Stomach (tissue), 8 donors: ENCODE measurements at regions not wholly inside any gene's neighbourhood (a gene's known extent, or its start where the extent isn't known, plus 50 kb on each side); places are given as distances from the start of the nearest gene placed in this dataset.

Experiments used
- DNase-seq, 2 donors: peaks; one replicate each; pipeline versions ENCODE4 v3.0.0 to v3.0.0-alpha.2; 2013 to 2019
- H3K27ac ChIP-seq, 5 donors: fragments of 200-600 bp in 4 of 5; sonication (generic) in 4 of 5; one replicate each; pipeline ENCODE4 v1.5.1; 2013 to 2019; ENCODE audit warnings: mild to moderate bottlenecking in 1 of 5, moderate library complexity in 1 of 5
- H3K27me3 ChIP-seq, 3 donors: fragments of 200-600 bp; sonication (generic); one replicate each; pipeline ENCODE4 v1.5.1; 2017 to 2019; ENCODE audit warnings: mixed run types in 1 of 3
- H3K36me3 ChIP-seq, 4 donors: fragments of 200-600 bp; sonication (generic); 1 replicate in 3 of 4; 2 replicates in 1 of 4; pipeline ENCODE4 v1.5.1; 2016 to 2019
- H3K4me1 ChIP-seq, 4 donors: fragments of 200-600 bp; sonication (generic); one replicate each; pipeline ENCODE4 v1.5.1; 2016 to 2019
- H3K4me3 ChIP-seq, 4 donors: fragments of 200-600 bp; sonication (generic) in 3 of 4; one replicate each; pipeline ENCODE4 v1.5.1; 2016 to 2019; ENCODE audit warnings: mild to moderate bottlenecking in 1 of 4
- H3K9me3 ChIP-seq, 4 donors: fragments of 200-600 bp; sonication (generic); one replicate each; pipeline ENCODE4 v1.5.1; 2016 to 2019
- EP300 ChIP-seq: sonication (generic); formaldehyde crosslinking; IDR thresholded peaks from one replicate; pipeline ENCODE4 v1.6.1; 2017; ENCODE audit warnings: antibody characterized with exemption
- POLR2A ChIP-seq, 4 donors: fragments of 450-650 bp; IDR thresholded peaks; one replicate each; pipeline ENCODE4 v1.6.1; 2016; ENCODE audit warnings: antibody characterized with exemption in 4 of 4, control low read depth in 2 of 4, mild to moderate bottlenecking in 1 of 4, moderate library complexity in 1 of 4
- POLR2AphosphoS5 ChIP-seq, 3 donors: sonication (generic); formaldehyde crosslinking; IDR thresholded peaks; one replicate each; pipeline ENCODE4 v1.6.1; 2016; ENCODE audit warnings: antibody characterized with exemption in 3 of 3
- WGBS, 5 donors: extraction: QIAGEN DNeasy Blood & Tissue Kit in 3 of 5; methylation state at CpG; one replicate each; pipeline versions ENCODE4 v1.1.5 to v1.1.7; 2013 to 2018; 5-methylcytosine and 5-hydroxymethylcytosine counted together
- intact Hi-C: fragments of 100-400 bp; cut with DNase I; formaldehyde crosslinking; loops from one replicate; pipeline ENCODE4 v1.15.1; 2023; ENCODE audit warnings: low total_unique reads
- TF ChIP-seq, protein P1 (sequence below), 7 experiments: fragments of 450-650 bp in 4 of 7; fragments of 200-600 bp in 3 of 7; sonication (generic) in 3 of 7; IDR thresholded peaks; one replicate each; pipeline ENCODE4 v1.5.1; 2016 to 2019; ENCODE audit warnings: antibody characterized with exemption in 7 of 7, control low read depth in 2 of 7, mild to moderate bottlenecking in 1 of 7
- donor health status: healthy with polysubstance abuse.
- donor health status: Bipolar disorder and iron deficiency.
- donor health status: healthy.

DNA sequence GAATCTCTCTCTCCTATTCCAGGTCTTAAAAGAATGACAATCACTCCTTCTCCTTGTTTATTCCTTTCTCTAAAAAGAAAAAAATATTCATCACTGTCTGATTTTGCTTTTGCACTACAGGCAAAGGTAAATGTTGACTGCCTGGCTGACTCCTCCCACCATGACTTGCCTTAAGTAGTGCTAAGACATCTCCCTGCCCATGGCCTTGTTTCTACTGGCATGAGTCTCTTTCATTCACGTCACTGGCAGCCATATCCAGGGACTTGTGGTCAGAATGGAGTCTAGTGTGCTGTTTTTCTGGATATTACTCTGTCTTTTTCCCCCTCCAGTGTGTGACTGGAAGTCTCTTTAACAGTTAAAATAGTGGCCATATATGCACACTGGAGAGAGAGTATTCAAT is 522.9 kb upstream of the DAB2 start:
- intact Hi-C loops: no loop called here
- 47 to 76% (median 58%) methylated on average over 1 of the region's 1 CpG for WGBS, 5 donors
- no peak overlapping the region for H3K27ac ChIP-seq
- H3K9me3 ChIP-seq: peaks cover 0 to 8% (median 3%) of the 10 kb centered on the region in 4 donors
- DNase-seq: peak in 1 of 2 donors; percentile 9
- H3K27me3 ChIP-seq: no peaks in the 10 kb centered on the region
- TF ChIP-seq EP300: no peak
- TF ChIP-seq POLR2AphosphoS5 (IDR thresholded peaks at IDR 0.05): no peak
- TF ChIP-seq, protein P1, sequence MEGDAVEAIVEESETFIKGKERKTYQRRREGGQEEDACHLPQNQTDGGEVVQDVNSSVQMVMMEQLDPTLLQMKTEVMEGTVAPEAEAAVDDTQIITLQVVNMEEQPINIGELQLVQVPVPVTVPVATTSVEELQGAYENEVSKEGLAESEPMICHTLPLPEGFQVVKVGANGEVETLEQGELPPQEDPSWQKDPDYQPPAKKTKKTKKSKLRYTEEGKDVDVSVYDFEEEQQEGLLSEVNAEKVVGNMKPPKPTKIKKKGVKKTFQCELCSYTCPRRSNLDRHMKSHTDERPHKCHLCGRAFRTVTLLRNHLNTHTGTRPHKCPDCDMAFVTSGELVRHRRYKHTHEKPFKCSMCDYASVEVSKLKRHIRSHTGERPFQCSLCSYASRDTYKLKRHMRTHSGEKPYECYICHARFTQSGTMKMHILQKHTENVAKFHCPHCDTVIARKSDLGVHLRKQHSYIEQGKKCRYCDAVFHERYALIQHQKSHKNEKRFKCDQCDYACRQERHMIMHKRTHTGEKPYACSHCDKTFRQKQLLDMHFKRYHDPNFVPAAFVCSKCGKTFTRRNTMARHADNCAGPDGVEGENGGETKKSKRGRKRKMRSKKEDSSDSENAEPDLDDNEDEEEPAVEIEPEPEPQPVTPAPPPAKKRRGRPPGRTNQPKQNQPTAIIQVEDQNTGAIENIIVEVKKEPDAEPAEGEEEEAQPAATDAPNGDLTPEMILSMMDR (IDR thresholded peaks at IDR 0.05): no peak
- no peak for TF ChIP-seq POLR2A (IDR thresholded peaks at IDR 0.05)
- no peak overlapping the region for H3K4me3 ChIP-seq
- no peaks in the 10 kb centered on the region for H3K36me3 ChIP-seq
- H3K4me1 ChIP-seq: peaks cover 0 to 10% (median 0%) of the 10 kb centered on the region in 4 donors

DNA sequence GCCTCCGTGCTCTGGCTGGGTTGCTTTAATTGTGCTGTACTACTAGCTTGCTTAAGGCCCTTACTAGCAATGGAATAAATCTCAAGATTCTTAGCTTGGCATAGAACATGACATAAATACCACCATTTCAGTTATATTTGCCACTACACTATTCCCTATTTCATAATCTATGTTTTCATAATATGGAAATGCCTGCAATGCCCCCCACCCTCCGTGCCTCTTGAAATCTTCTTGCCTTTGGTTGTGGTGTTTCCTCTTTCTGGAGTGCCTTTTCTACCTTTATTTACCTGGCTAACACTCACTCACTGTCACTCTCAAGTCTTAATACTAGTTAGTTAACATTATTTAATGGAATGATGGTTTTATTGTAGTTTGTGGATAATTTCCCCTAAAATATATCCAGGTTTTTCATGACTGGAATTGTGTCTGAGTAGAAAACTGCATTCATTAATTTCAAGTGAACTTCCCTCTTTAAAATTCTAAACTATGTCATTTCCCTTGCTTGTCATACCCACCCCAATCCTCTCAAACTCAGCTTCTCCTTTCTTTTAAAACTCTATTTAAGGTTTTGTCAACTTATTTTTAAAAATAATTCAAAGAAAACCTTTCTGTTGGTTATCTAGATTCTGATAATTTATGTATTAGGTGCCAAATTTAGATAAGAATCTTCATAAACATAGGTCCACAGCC is 521.7 kb upstream of the DAB2 start:
- no peaks in the 10 kb centered on the region for H3K36me3 ChIP-seq
- 84 to 95% (median 89%) methylated on average over 2 of the region's 2 CpGs for WGBS, 5 donors
- H3K27ac ChIP-seq: no peak overlapping the region
- TF ChIP-seq EP300 (no peak), POLR2AphosphoS5 (IDR thresholded peaks at IDR 0.05) (no peak), POLR2A (IDR thresholded peaks at IDR 0.05) (no peak)
- TF ChIP-seq, protein P1 (IDR thresholded peaks at IDR 0.05): no peak
- no peaks in the 10 kb centered on the region for H3K27me3 ChIP-seq
- H3K4me1 ChIP-seq: peaks cover 0 to 10% (median 0%) of the 10 kb centered on the region in 4 donors
- DNase-seq: no peak
- H3K9me3 ChIP-seq: peaks cover 0 to under 1% (median 0%) of the 10 kb centered on the region in 4 donors
- intact Hi-C loops: no loop called here
- H3K4me3 ChIP-seq: no peak overlapping the region

DNA sequence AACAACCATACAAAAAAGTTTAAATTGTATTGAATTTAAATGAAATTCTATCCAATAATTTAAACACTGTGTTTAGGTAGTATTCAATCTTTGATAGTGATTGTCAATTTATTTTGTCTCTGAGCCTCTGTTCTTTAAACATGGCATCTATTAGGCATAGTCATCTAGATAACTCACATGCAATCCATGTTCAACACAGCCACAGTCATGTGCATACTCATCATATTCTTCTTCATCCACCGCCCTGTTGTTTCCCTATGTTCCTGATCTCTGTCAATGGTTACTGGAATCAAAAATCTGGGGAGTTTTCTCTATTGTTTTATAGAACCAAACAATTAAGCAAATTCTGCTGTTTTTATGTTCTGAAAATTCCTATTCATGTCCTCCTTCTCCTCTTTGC is 521.1 kb upstream of the DAB2 start:
- H3K27ac ChIP-seq: no peak overlapping the region
- H3K36me3 ChIP-seq: no peaks in the 10 kb centered on the region
- no peaks in the 10 kb centered on the region for H3K27me3 ChIP-seq
- no peak for DNase-seq
- 85 to 97% (median 97%) methylated on average over 1 of the region's 1 CpG for WGBS, 5 donors
- intact Hi-C loops: no loop called here
- H3K9me3 ChIP-seq: no peaks in the 10 kb centered on the region
- H3K4me3 ChIP-seq: no peak overlapping the region
- H3K4me1 ChIP-seq: peaks cover 0 to 10% (median 0%) of the 10 kb centered on the region in 4 donors
- TF ChIP-seq, protein P1 (IDR thresholded peaks at IDR 0.05): no peak
- TF ChIP-seq POLR2AphosphoS5 (IDR thresholded peaks at IDR 0.05) (no peak), POLR2A (IDR thresholded peaks at IDR 0.05) (no peak), EP300 (no peak)

DNA sequence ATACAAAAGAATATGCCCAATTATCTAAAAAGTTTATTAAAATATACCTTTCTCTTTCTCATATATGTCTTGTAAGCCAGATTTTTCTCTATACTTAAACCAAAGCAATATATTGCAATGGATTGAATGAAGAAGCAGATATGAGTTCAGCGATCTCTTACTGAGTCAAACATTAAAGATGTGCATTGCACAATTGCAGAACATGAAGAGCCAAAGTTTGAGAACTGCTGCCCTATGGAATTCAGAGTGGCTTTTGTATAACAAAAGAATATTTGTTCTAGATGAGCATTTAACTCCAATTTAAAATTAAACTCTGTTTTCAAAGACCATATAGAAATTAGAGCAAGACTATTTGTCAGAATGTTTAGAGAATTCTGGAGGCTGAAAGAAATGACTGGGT is 519.0 kb upstream of the DAB2 start:
- Histone ChIP-seq H3K4me1 (peaks cover 0 to 3% (median 0%) of the 10 kb centered on the region in 4 donors), H3K4me3 (no peak overlapping the region), H3K27ac (no peak overlapping the region), H3K9me3 (peaks cover 0 to under 1% (median 0%) of the 10 kb centered on the region in 4 donors), H3K27me3 (no peaks in the 10 kb centered on the region), H3K36me3 (no peaks in the 10 kb centered on the region)
- WGBS, 5 donors: 91 to 100% (median 96%) methylated on average over 1 of the region's 1 CpG
- DNase-seq: no peak
- TF ChIP-seq, protein P1 (IDR thresholded peaks at IDR 0.05): no peak
- TF ChIP-seq EP300 (no peak), POLR2A (IDR thresholded peaks at IDR 0.05) (no peak), POLR2AphosphoS5 (IDR thresholded peaks at IDR 0.05) (no peak)
- intact Hi-C loops: no loop called here
